Transverse colon (tissue), 4 donors: ENCODE measurements at regions not wholly inside any gene's neighbourhood (a gene's known extent, or its start where the extent isn't known, plus 50 kb on each side); places are given as distances from the start of the nearest gene placed in this dataset.

Experiments
- DNase-seq: peaks from one replicate; pipeline ENCODE4 v3.0.0-alpha.2; 2019
- H3K27ac ChIP-seq, 4 donors: fragments of 200-600 bp; sonication (generic); 2 replicates each; pipeline ENCODE4 v1.5.1; 2016 to 2018; ENCODE audit warnings: inconsistent platforms in 4 of 4
- H3K27me3 ChIP-seq: fragments of 200-600 bp; sonication (generic); 2 replicates; pipeline ENCODE4 v1.5.1; 2017; ENCODE audit warnings: inconsistent platforms
- H3K36me3 ChIP-seq, 4 donors: fragments of 200-600 bp; sonication (generic); 2 replicates each; pipeline ENCODE4 v1.5.1; 2017 to 2019; ENCODE audit warnings: inconsistent platforms in 4 of 4
- H3K4me1 ChIP-seq, 4 donors: fragments of 200-600 bp; sonication (generic); 2 replicates each; pipeline ENCODE4 v1.5.1; 2017 to 2020; ENCODE audit warnings: inconsistent platforms in 4 of 4
- H3K4me3 ChIP-seq, 4 donors: fragments of 200-600 bp; sonication (generic); 1 replicate in 1 of 4; 2 replicates in 3 of 4; pipeline versions ENCODE4 v1.5.1 to v1.6.1; 2017 to 2019; ENCODE audit warnings: inconsistent platforms in 4 of 4
- H3K9me3 ChIP-seq, 2 donors: fragments of 200-600 bp; sonication (generic); 2 replicates each; pipeline ENCODE4 v1.5.1; 2017 to 2019; ENCODE audit warnings: inconsistent platforms in 2 of 2
- EP300 ChIP-seq: sonication (generic); formaldehyde crosslinking; IDR thresholded peaks from one replicate; pipeline ENCODE4 v1.6.1; 2017; ENCODE audit warnings: antibody characterized with exemption, low read depth
- POLR2A ChIP-seq: fragments of 450-650 bp; IDR thresholded peaks from one replicate; pipeline ENCODE4 v1.6.1; 2016; ENCODE audit warnings: antibody characterized with exemption, mild to moderate bottlenecking, moderate library complexity
- POLR2AphosphoS5 ChIP-seq, 3 donors: sonication (generic); formaldehyde crosslinking; IDR thresholded peaks; one replicate each; pipeline ENCODE4 v1.6.1; 2016; ENCODE audit warnings: antibody characterized with exemption in 3 of 3
- WGBS, 2 donors: methylation state at CpG; one replicate each; pipeline ENCODE4 v1.1.5; 2018; ENCODE audit warnings: low coverage in 1 of 2; 5-methylcytosine and 5-hydroxymethylcytosine counted together
- in situ Hi-C, 4 donors: fragments of 200-750 bp; cut with MboI; loops; one replicate each; pipeline versions ENCODE4 v1.15.0 to v1.15.1; 2017; ENCODE audit warnings: low sequenced_read_pairs in 3 of 4, low pct_ligation_motif_present in 1 of 4, low pct_unique_long_range_greater_than_20kb in 1 of 4
- intact Hi-C: fragments of 100-400 bp; cut with DNase I; formaldehyde crosslinking; loops from one replicate; pipeline ENCODE4 v1.15.1; 2023; ENCODE audit warnings: low total_unique reads
- TF ChIP-seq, protein P1 (sequence below), 5 experiments: fragments of 200-600 bp in 3 of 5; fragments of 450-650 bp in 2 of 5; sonication (generic) in 3 of 5; IDR thresholded peaks; 1 replicate in 2 of 5; 2 replicates in 3 of 5; pipeline ENCODE4 v1.5.1; 2016 to 2017; ENCODE audit warnings: antibody characterized with exemption in 5 of 5, inconsistent platforms in 3 of 5, mild to moderate bottlenecking in 2 of 5, moderate library complexity in 1 of 5

DNA sequence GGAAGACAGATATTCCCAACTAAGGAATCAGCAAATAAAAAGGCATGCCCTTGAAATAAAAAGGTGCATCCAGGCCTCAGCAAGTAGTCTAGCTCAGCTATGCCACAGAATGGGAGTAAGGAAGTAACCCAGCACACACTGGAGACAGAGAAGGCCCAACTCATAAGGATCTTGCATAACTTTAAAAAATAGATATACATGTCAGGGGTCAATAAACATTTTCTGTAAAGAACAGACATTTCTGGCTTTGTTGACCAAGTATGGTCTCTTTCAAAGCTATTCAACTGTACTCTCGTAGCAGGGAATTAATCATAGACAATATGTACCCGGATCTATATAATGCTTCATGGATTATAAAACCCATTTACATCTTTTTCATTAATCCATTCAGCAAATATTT lies 449.3 kb downstream of the TAFA4 start:
- no peak for DNase-seq
- in situ Hi-C loops: no loop called here
- Histone ChIP-seq H3K4me1 (no peaks in the 10 kb centered on the region), H3K27ac (peak overlapping the region in 1 of 4 donors; percentile 22), H3K4me3 (no peak overlapping the region), H3K36me3 (no peaks in the 10 kb centered on the region), H3K9me3 (no peaks in the 10 kb centered on the region), H3K27me3 (no peaks in the 10 kb centered on the region)
- 67 to 76% methylated on average over 2 of the region's 2 CpGs for WGBS, 2 donors
- intact Hi-C loops: no loop called here
- TF ChIP-seq POLR2AphosphoS5 (IDR thresholded peaks at IDR 0.05): no peak
- no peak for TF ChIP-seq EP300
- TF ChIP-seq, protein P1, sequence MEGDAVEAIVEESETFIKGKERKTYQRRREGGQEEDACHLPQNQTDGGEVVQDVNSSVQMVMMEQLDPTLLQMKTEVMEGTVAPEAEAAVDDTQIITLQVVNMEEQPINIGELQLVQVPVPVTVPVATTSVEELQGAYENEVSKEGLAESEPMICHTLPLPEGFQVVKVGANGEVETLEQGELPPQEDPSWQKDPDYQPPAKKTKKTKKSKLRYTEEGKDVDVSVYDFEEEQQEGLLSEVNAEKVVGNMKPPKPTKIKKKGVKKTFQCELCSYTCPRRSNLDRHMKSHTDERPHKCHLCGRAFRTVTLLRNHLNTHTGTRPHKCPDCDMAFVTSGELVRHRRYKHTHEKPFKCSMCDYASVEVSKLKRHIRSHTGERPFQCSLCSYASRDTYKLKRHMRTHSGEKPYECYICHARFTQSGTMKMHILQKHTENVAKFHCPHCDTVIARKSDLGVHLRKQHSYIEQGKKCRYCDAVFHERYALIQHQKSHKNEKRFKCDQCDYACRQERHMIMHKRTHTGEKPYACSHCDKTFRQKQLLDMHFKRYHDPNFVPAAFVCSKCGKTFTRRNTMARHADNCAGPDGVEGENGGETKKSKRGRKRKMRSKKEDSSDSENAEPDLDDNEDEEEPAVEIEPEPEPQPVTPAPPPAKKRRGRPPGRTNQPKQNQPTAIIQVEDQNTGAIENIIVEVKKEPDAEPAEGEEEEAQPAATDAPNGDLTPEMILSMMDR (IDR thresholded peaks at IDR 0.05): no peak
- TF ChIP-seq POLR2A: no peak

GRCh38 chr3:68482565-68482964 lies 449.8 kb downstream of the TAFA4 start:
- no peaks in the 10 kb centered on the region for H3K4me1 ChIP-seq
- H3K27ac ChIP-seq: peak overlapping the region in 1 of 4 donors; percentile 22
- DNase-seq: no peak
- WGBS, 2 donors: 51 to 83% methylated on average over 1 to 2 of the region's 2 CpGs
- in situ Hi-C loops (no loop called here), intact Hi-C loops (no loop called here)
- H3K27me3 ChIP-seq: no peaks in the 10 kb centered on the region
- no peaks in the 10 kb centered on the region for H3K9me3 ChIP-seq
- TF ChIP-seq, protein P1 (IDR thresholded peaks at IDR 0.05): no peak
- no peak for TF ChIP-seq EP300
- no peak for TF ChIP-seq POLR2A
- TF ChIP-seq POLR2AphosphoS5 (IDR thresholded peaks at IDR 0.05): no peak
- H3K4me3 ChIP-seq: no peak overlapping the region
- no peaks in the 10 kb centered on the region for H3K36me3 ChIP-seq

- WGBS, 2 donors: 80 to 100% methylated on average over 2 to 3 of the region's 3 CpGs
- TF ChIP-seq EP300: no peak
- no peak for TF ChIP-seq POLR2A
- TF ChIP-seq, protein P1 (IDR thresholded peaks at IDR 0.05): no peak
- no peak for TF ChIP-seq POLR2AphosphoS5 (IDR thresholded peaks at IDR 0.05)
These were observed 452.6 kb downstream of the TAFA4 start for GRCh38 chr3:68479779-68480178.

GRCh38 chr3:68468695-68469375 lies 463.5 kb downstream of the TAFA4 start:
- Histone ChIP-seq H3K27ac (no peak overlapping the region), H3K9me3 (no peaks in the 10 kb centered on the region), H3K27me3 (no peaks in the 10 kb centered on the region), H3K4me1 (peaks cover 0 to 3% (median 0%) of the 10 kb centered on the region in 4 donors), H3K4me3 (no peak overlapping the region), H3K36me3 (no peaks in the 10 kb centered on the region)
- 70 to 76% methylated on average over 3 of the region's 3 CpGs for WGBS, 2 donors
- in situ Hi-C loops: no loop called here
- TF ChIP-seq POLR2AphosphoS5 (IDR thresholded peaks at IDR 0.05): no peak
- TF ChIP-seq EP300: no peak
- TF ChIP-seq POLR2A: no peak
- TF ChIP-seq, protein P1 (IDR thresholded peaks at IDR 0.05): no peak
- no peak for DNase-seq
- intact Hi-C loops: no loop called here

More at GRCh38 chr3:68479779-68480178, 452.6 kb downstream of the TAFA4 start:
- DNase-seq: no peak
- H3K27ac ChIP-seq: no peak overlapping the region
- intact Hi-C loops (no loop called here), in situ Hi-C loops (no loop called here)
- no peak overlapping the region for H3K4me3 ChIP-seq
- no peaks in the 10 kb centered on the region for H3K27me3 ChIP-seq
- H3K9me3 ChIP-seq: no peaks in the 10 kb centered on the region
- H3K4me1 ChIP-seq: no peaks in the 10 kb centered on the region
- H3K36me3 ChIP-seq: no peaks in the 10 kb centered on the region
